Body of pancreas (tissue), 4 donors: ENCODE measurements at regions not wholly inside any gene's neighbourhood (a gene's known extent, or its start where the extent isn't known, plus 50 kb on each side); places are given as distances from the start of the nearest gene placed in this dataset.
"Not testable (repeated sequence)": the region's sequence is repeated elsewhere in the genome, so short reads cannot be mapped to it uniquely, and the experiment has no call there.

Experiments
- ATAC-seq: fragments of 150-250 bp; one replicate; pipeline ENCODE4 v1.9.1; 2016
- DNase-seq, 4 donors: peaks; one replicate each; pipeline ENCODE4 v3.0.0-alpha.2; 2019
- H3K27ac ChIP-seq, 4 donors: fragments of 200-600 bp; sonication (generic); 1 replicate in 3 of 4; 2 replicates in 1 of 4; pipeline versions ENCODE4 v1.5.1 to v1.6.1; 2016 to 2019; ENCODE audit warnings: mild to moderate bottlenecking in 1 of 4, mixed read lengths in 1 of 4, moderate library complexity in 1 of 4
- H3K27me3 ChIP-seq, 2 donors: fragments of 200-600 bp; sonication (generic); one replicate each; pipeline ENCODE4 v1.6.0; 2016; ENCODE audit warnings: mild to moderate bottlenecking in 1 of 2
- H3K36me3 ChIP-seq, 2 donors: fragments of 200-600 bp; sonication (generic); replicated peaks in 1 of 2; 2 replicates each; pipeline ENCODE4 v1.5.1; 2016; ENCODE audit warnings: low read depth in 2 of 2; ENCODE audit not compliant: insufficient read depth in 1 of 2
- H3K4me1 ChIP-seq: fragments of 200-600 bp; sonication (generic); one replicate; pipeline ENCODE4 v1.6.0; 2016
- H3K4me3 ChIP-seq, 2 donors: fragments of 200-600 bp; sonication (generic); 1 replicate in 1 of 2; 2 replicates in 1 of 2; pipeline ENCODE4 v1.5.1; 2016 to 2019
- H3K9me3 ChIP-seq, 3 donors: fragments of 200-600 bp; sonication (generic); 1 replicate in 2 of 3; 2 replicates in 1 of 3; pipeline ENCODE4 v1.5.1; 2016
- CTCF ChIP-seq, 7 experiments: fragments of 450-650 bp in 4 of 7; fragments of 200-600 bp in 3 of 7; sonication (generic) in 3 of 7; IDR thresholded peaks; one replicate each; pipeline ENCODE4 v1.5.1; 2016 to 2019; ENCODE audit warnings: antibody characterized with exemption in 7 of 7
- WGBS, 2 donors: methylation state at CpG; one replicate each; pipeline ENCODE4 v1.1.5; 2017; 5-methylcytosine and 5-hydroxymethylcytosine counted together
- intact Hi-C: fragments of 100-400 bp; cut with DNase I; formaldehyde crosslinking; loops from one replicate; pipeline ENCODE4 v1.15.1; 2023

GRCh38 chr5:71289946-71290345, 165.5 kb upstream of the BDP1 start:
- H3K9me3 ChIP-seq, DNase-seq, ATAC-seq, H3K36me3 ChIP-seq, H3K4me3 ChIP-seq, intact Hi-C loops, H3K27me3 ChIP-seq, H3K4me1 ChIP-seq: not testable (repeated sequence)
- 0% methylated on average over 23 of the region's 42 CpGs; no CpG with 5 or more reads in 1 of the 2 donors for WGBS, 2 donors
- peak in 1 of 7 experiments; percentile 9 for TF ChIP-seq CTCF (IDR thresholded peaks at IDR 0.05)
- H3K27ac ChIP-seq: peak overlapping the region in 3 of 4 donors; percentile 57 to 71 (median 59)

- WGBS, 2 donors: 0 to 17% methylated on average over 2 of the region's 2 CpGs
- ATAC-seq, H3K9me3 ChIP-seq, H3K36me3 ChIP-seq, H3K27me3 ChIP-seq, H3K4me3 ChIP-seq, DNase-seq, H3K27ac ChIP-seq, H3K4me1 ChIP-seq, intact Hi-C loops: not testable (repeated sequence)
Measured at GRCh38 chr5:71290979-71291378, 164.5 kb upstream of the BDP1 start.
